GM23338 (cell line): ENCODE measurements at regions not wholly inside any gene's neighbourhood (a gene's known extent, or its start where the extent isn't known, plus 50 kb on each side); places are given as distances from the start of the nearest gene placed in this dataset.

Source experiments
- CREB1 ChIP-seq: fragments of 250-450 bp; sonication (Bioruptor Pico); IDR thresholded peaks from 2 replicates; pipeline ENCODE4 v1.5.0; 2020; ENCODE audit warnings: low read depth, mild to moderate bottlenecking, moderate library complexity
- CTCF ChIP-seq, 2 experiments: fragments of 200-600 bp in 1 of 2; sonication (generic) in 1 of 2; conservative IDR thresholded peaks; 2 replicates each; pipeline versions ENCODE4 v1.5.1 to v1.6.1; 2016 to 2017; ENCODE audit warnings: antibody characterized with exemption in 2 of 2, low read depth in 2 of 2, mild to moderate bottlenecking in 2 of 2, moderate library complexity in 1 of 2
- ETS1 ChIP-seq: IDR thresholded peaks from 2 replicates; pipeline ENCODE4 v1.6.1; 2016; ENCODE audit warnings: antibody characterized with exemption
- EZH2 ChIP-seq: fragments of 200-600 bp; sonication (generic); IDR thresholded peaks from one replicate; pipeline ENCODE4 v1.8.0; 2017; ENCODE audit warnings: antibody characterized with exemption, mild to moderate bottlenecking, low read depth; ENCODE audit not compliant: unreplicated experiment
- EZH2phosphoT487 ChIP-seq: fragments of 200-600 bp; sonication (generic); IDR thresholded peaks from one replicate; pipeline ENCODE4 v1.8.1; 2018; ENCODE audit warnings: antibody characterized with exemption; ENCODE audit not compliant: unreplicated experiment
- JUNB ChIP-seq: IDR thresholded peaks from one replicate; pipeline ENCODE4 v1.6.1; 2016; ENCODE audit warnings: antibody characterized with exemption; ENCODE audit not compliant: unreplicated experiment
- NANOG ChIP-seq: IDR thresholded peaks from 2 replicates; pipeline ENCODE4 v1.6.1; 2016; ENCODE audit warnings: antibody characterized with exemption, borderline replicate concordance
- POLR2AphosphoS5 ChIP-seq: IDR thresholded peaks from 2 replicates; pipeline ENCODE4 v1.6.1; 2016; ENCODE audit warnings: antibody characterized with exemption, low read depth
- REST ChIP-seq: IDR thresholded peaks from one replicate; pipeline ENCODE4 v1.6.1; 2018; ENCODE audit warnings: antibody characterized with exemption; ENCODE audit not compliant: unreplicated experiment
- STAT1 ChIP-seq: IDR thresholded peaks from one replicate; pipeline ENCODE4 v1.6.1; 2016; ENCODE audit warnings: antibody characterized with exemption; ENCODE audit not compliant: unreplicated experiment
- ZNF114 ChIP-seq: fragments of 250-450 bp; sonication (Bioruptor Pico); IDR thresholded peaks from 2 replicates; pipeline ENCODE4 v1.5.0; 2020; ENCODE audit warnings: mild to moderate bottlenecking, moderate library complexity
- ZNF331 ChIP-seq: fragments of 250-450 bp; sonication (Bioruptor Pico); IDR thresholded peaks from 2 replicates; pipeline ENCODE4 v1.5.0; 2020; ENCODE audit warnings: low read depth, mild to moderate bottlenecking, moderate library complexity
- ZNF462 ChIP-seq: fragments of 250-450 bp; sonication (Bioruptor Pico); IDR thresholded peaks from 2 replicates; pipeline ENCODE4 v1.5.0; 2020; ENCODE audit warnings: mild to moderate bottlenecking, moderate library complexity

- TF ChIP-seq CTCF (conservative IDR thresholded peaks at IDR 0.05; ENCODE audit: low read depth in 2 of 2) (no peak), EZH2phosphoT487 (no peak), POLR2AphosphoS5 (no peak), EZH2 (no peak), ZNF331 (CRISPR knock-in tag) (no peak), REST (no peak), ETS1 (no peak), CREB1 (CRISPR knock-in tag) (no peak), JUNB (no peak), ZNF114 (CRISPR knock-in tag) (no peak), NANOG (no peak), ZNF462 (CRISPR knock-in tag) (no peak), STAT1 (no peak)
Measured at GRCh38 chr2:195587966-195588365, 69.1 kb upstream of the SLC39A10 start.
